Stimulated activated CD8-positive, alpha-beta memory T cell treated with anti-CD3 and anti-CD28 coated beads, Interleukin-12 subunit alpha, Interleukin-12 subunit beta, amount 100 ng/mL, for 24 hours (primary cell): ENCODE measurements at regions not wholly inside any gene's neighbourhood (a gene's known extent, or its start where the extent isn't known, plus 50 kb on each side); places are given as distances from the start of the nearest gene placed in this dataset.

Experiments
- DNase-seq: peaks from one replicate; pipeline ENCODE4 v3.0.0-alpha.2; 2020; ENCODE audit errors: extremely low read depth

GRCh38 chr2:146295080-146295670 lies 1549.7 kb upstream of the ACVR2A start:
- DNase-seq: no peak

GRCh38 chr2:146287281-146287680 lies 1557.5 kb upstream of the ACVR2A start:
- DNase-seq: no peak

- no peak for DNase-seq
Observed at GRCh38 chr2:146278881-146279280, 1565.9 kb upstream of the ACVR2A start.

- DNase-seq: no peak
Observed at GRCh38 chr2:146271131-146271831, 1573.5 kb upstream of the ACVR2A start.

- no peak for DNase-seq
Observed at GRCh38 chr2:146270618-146271017, 1574.2 kb upstream of the ACVR2A start.

GRCh38 chr2:146267093-146267492 lies 1577.7 kb upstream of the ACVR2A start:
- DNase-seq: no peak

- DNase-seq: no peak
Observed at GRCh38 chr2:146265656-146266055, 1579.2 kb upstream of the ACVR2A start.

GRCh38 chr2:146262606-146263005 lies 1582.2 kb upstream of the ACVR2A start:
- no peak for DNase-seq

- no peak for DNase-seq
Observed at GRCh38 chr2:146260551-146260950, 1584.3 kb upstream of the ACVR2A start.

GRCh38 chr2:146259816-146260215 lies 1585.0 kb upstream of the ACVR2A start:
- no peak for DNase-seq

- DNase-seq: no peak
Observed at GRCh38 chr2:146258071-146258470, 1586.8 kb upstream of the ACVR2A start.

GRCh38 chr2:146252119-146252518 lies 1592.7 kb upstream of the ACVR2A start:
- DNase-seq: no peak

- DNase-seq: no peak
Observed at GRCh38 chr2:146251328-146251727, 1593.5 kb upstream of the ACVR2A start.

- DNase-seq: no peak
Observed at GRCh38 chr2:146246736-146247523, 1597.9 kb upstream of the ACVR2A start.

GRCh38 chr2:146246002-146246735 lies 1598.7 kb upstream of the ACVR2A start:
- DNase-seq: no peak

GRCh38 chr2:146244830-146245229 lies 1600.0 kb upstream of the ACVR2A start:
- no peak for DNase-seq

- no peak for DNase-seq
Observed at GRCh38 chr2:146244131-146244530, 1600.7 kb upstream of the ACVR2A start.

- no peak for DNase-seq
Observed at GRCh38 chr2:146241023-146241422, 1603.8 kb upstream of the ACVR2A start.

GRCh38 chr2:146240391-146240790 lies 1604.4 kb upstream of the ACVR2A start:
- DNase-seq: no peak

- DNase-seq: no peak
Observed at GRCh38 chr2:146239392-146240135, 1605.3 kb upstream of the ACVR2A start.

- DNase-seq: no peak
Observed at GRCh38 chr2:146238254-146238966, 1606.4 kb upstream of the ACVR2A start.
